ENCODE measurements at regions not wholly inside any gene's neighbourhood (a gene's known extent, or its start where the extent isn't known, plus 50 kb on each side); places are given as distances from the start of the nearest gene placed in this dataset.

DNA sequence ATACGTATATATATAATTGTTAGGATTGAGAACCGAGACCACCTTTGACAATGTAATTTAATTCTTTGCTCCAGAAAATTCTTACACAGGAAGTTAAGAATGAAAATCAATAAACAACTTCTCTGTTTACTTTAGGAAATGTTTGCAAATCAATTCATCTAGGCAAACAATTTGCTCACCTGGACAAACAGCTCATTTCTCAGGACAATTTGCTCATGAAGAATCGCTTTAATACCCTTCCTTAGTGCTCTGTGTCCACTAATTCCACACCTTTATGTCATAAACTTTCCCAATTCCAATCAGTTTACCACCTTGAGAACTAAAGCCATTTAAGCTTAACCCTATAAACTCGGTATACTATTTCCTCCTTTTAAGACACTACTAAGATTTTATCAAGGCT lies 292.2 kb downstream of the BCHE start:
- no peak overlapping the region for H3K4me2 ChIP-seq (ENCODE audit: low read depth, low read length)
- CTCF ChIA-PET, result no interaction called here
- BruUV-seq (replicated peaks), result no TSS peak
- H3K4me3 ChIP-seq (ENCODE audit: insufficient read depth, low read depth, low read length), result no peak overlapping the region
- H3K4ac ChIP-seq (ENCODE audit: low read depth, low read length), result no peak overlapping the region
- no peak overlapping the region for H2AK9ac ChIP-seq (replicated peaks; ENCODE audit: low read depth, low read length, poor library complexity)
- dilution Hi-C loops (cut with HindIII; ENCODE audit: low sequenced_read_pairs, unreplicated experiment) (no loop called here), in situ Hi-C loops (cut with MboI; ENCODE audit: low sequenced_read_pairs) (no loop called here), intact Hi-C loops (cut with micrococcal nuclease) (no loop called here)
- no peak for DNase-seq
- no peaks in the 10 kb centered on the region for H3K27me3 ChIP-seq (ENCODE audit: control insufficient read depth, insufficient read depth, low read length)
- H2BK20ac ChIP-seq (ENCODE audit: low read depth, low read length), result no peak overlapping the region
- no peak overlapping the region for H4K91ac ChIP-seq (ENCODE audit: insufficient read depth, low read depth, low read length)
- H3K9ac ChIP-seq (ENCODE audit: low read depth, low read length), result no peak overlapping the region
- H3K18ac ChIP-seq (ENCODE audit: low read depth, low read length), result no peak overlapping the region
- POLR2A ChIA-PET (ENCODE audit: unreplicated experiment), result no interaction called here
- TF ChIP-seq RCOR1 (IDR thresholded peaks at IDR 0.05; ENCODE audit: insufficient replicate concordance, low read length), result no peak
- no peak for TF ChIP-seq POLR2A (IDR thresholded peaks at IDR 0.05; ENCODE audit: low read depth, low read length)
- TF ChIP-seq CHD1 (IDR thresholded peaks at IDR 0.05; ENCODE audit: low read depth, low read length), result no peak
- TF ChIP-seq, protein P1, sequence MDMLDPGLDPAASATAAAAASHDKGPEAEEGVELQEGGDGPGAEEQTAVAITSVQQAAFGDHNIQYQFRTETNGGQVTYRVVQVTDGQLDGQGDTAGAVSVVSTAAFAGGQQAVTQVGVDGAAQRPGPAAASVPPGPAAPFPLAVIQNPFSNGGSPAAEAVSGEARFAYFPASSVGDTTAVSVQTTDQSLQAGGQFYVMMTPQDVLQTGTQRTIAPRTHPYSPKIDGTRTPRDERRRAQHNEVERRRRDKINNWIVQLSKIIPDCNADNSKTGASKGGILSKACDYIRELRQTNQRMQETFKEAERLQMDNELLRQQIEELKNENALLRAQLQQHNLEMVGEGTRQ (IDR thresholded peaks at IDR 0.05; ENCODE audit: low read depth, low read length), result no peak
- TF ChIP-seq MXI1 (IDR thresholded peaks at IDR 0.05; ENCODE audit: borderline replicate concordance, low read depth, low read length), result no peak
- TF ChIP-seq RAD21 (IDR thresholded peaks at IDR 0.05; ENCODE audit: low read length), result no peak
- TF ChIP-seq BHLHE40 (IDR thresholded peaks at IDR 0.05; ENCODE audit: low read depth, low read length), result no peak
- no peak overlapping the region for H4K5ac ChIP-seq (ENCODE audit: low read depth, low read length)
- no peak overlapping the region for H2AFZ ChIP-seq (replicated peaks; ENCODE audit: low read length, poor library complexity)
- H2BK120ac ChIP-seq (ENCODE audit: low read depth, low read length), result no peak overlapping the region
- no peak overlapping the region for H3K27ac ChIP-seq (ENCODE audit: insufficient read depth, low read length)
- no peak overlapping the region for H4K8ac ChIP-seq (ENCODE audit: low read depth in 2 of 2, low read length in 2 of 2)
- no peak overlapping the region for H2BK15ac ChIP-seq (ENCODE audit: low read depth, low read length)
- no peak overlapping the region for H3K14ac ChIP-seq (replicated peaks; ENCODE audit: low read depth, low read length)
- H3K9me1 ChIP-seq (ENCODE audit: insufficient read depth, low read length), result no peaks in the 10 kb centered on the region
- ATAC-seq (ENCODE audit: low read depth), result no peak
- no peaks in the 10 kb centered on the region for H3K4me1 ChIP-seq (ENCODE audit: control insufficient read depth, insufficient read depth, low read length)
- no peak overlapping the region for H2AK5ac ChIP-seq (ENCODE audit: low read depth, low read length)
- H3K23ac ChIP-seq (ENCODE audit: low read depth, low read length), result no peak overlapping the region
- H3K56ac ChIP-seq (ENCODE audit: extremely low read depth, insufficient read depth, low read length), result no peak overlapping the region
- H2BK5ac ChIP-seq (ENCODE audit: low read depth, low read length, poor library complexity, severe bottlenecking), result no peak overlapping the region
- no peaks in the 10 kb centered on the region for H3K36me3 ChIP-seq (ENCODE audit: control insufficient read depth, insufficient read depth, low read length)
- H3K79me1 ChIP-seq (ENCODE audit: low read depth in 1 of 2, low read length in 2 of 2), result no peaks in the 10 kb centered on the region
- WGBS, 2 experiments (ENCODE audit: extremely low coverage in 2 of 2, insufficient read length in 1 of 2), result 89% methylated on average over 1 of the region's 4 CpGs; no CpG with 5 or more reads in 1 of the 2 experiments
- peaks cover 3% of the 10 kb centered on the region; the same call in 1 of the 2 replicates for H3K9me3 ChIP-seq (ENCODE audit: control insufficient read depth, insufficient read depth, low read length)
- H4K20me1 ChIP-seq (ENCODE audit: insufficient read depth, low read length), result no peaks in the 10 kb centered on the region

Data from IMR-90 (cell line).